KMS-11 (cell line): ENCODE measurements at regions not wholly inside any gene's neighbourhood (a gene's known extent, or its start where the extent isn't known, plus 50 kb on each side); places are given as distances from the start of the nearest gene placed in this dataset.

Source experiments
- H2AFZ ChIP-seq: fragments of 200-600 bp; sonication (generic); 2 replicates; pipeline ENCODE4 v1.6.1; 2016; ENCODE audit warnings: antibody characterized with exemption, mixed run types, low read depth
- H3K27ac ChIP-seq: fragments of 200-600 bp; sonication (generic); 2 replicates; pipeline ENCODE4 v1.6.1; 2016; ENCODE audit warnings: mild to moderate bottlenecking, mixed run types
- H3K27me3 ChIP-seq: fragments of 200-600 bp; sonication (generic); 2 replicates; pipeline ENCODE4 v1.6.1; 2017; ENCODE audit warnings: mild to moderate bottlenecking, low read depth, mixed run types, moderate library complexity; ENCODE audit not compliant: insufficient read depth
- H3K36me3 ChIP-seq: fragments of 200-600 bp; sonication (generic); 2 replicates; pipeline ENCODE4 v1.6.1; 2017; ENCODE audit warnings: mild to moderate bottlenecking, mixed run types; ENCODE audit not compliant: insufficient read depth
- H3K4me1 ChIP-seq: fragments of 200-600 bp; sonication (generic); 2 replicates; pipeline ENCODE4 v1.6.1; 2016; ENCODE audit warnings: mild to moderate bottlenecking, low read depth, mixed run types; ENCODE audit not compliant: poor library complexity, severe bottlenecking
- H3K4me2 ChIP-seq: fragments of 200-600 bp; sonication (generic); 2 replicates; pipeline ENCODE4 v1.7.0; 2016; ENCODE audit warnings: mild to moderate bottlenecking, mixed run types
- H3K4me3 ChIP-seq: fragments of 200-600 bp; sonication (generic); IDR thresholded peaks from 2 replicates; pipeline ENCODE4 v1.6.1; 2017; ENCODE audit warnings: low read depth, low read length, mixed read lengths; ENCODE audit not compliant: insufficient read depth
- H3K79me2 ChIP-seq: fragments of 200-600 bp; sonication (generic); 2 replicates; pipeline ENCODE4 v1.6.1; 2016; ENCODE audit warnings: low read depth, mixed run types; ENCODE audit not compliant: insufficient read depth
- H3K9ac ChIP-seq: fragments of 200-600 bp; sonication (generic); 2 replicates; pipeline ENCODE4 v1.6.1; 2016; ENCODE audit warnings: mild to moderate bottlenecking, mixed run types
- H4K20me1 ChIP-seq: fragments of 200-600 bp; sonication (generic); 2 replicates; pipeline ENCODE4 v1.6.1; 2016; ENCODE audit warnings: mild to moderate bottlenecking, mixed run types; ENCODE audit not compliant: insufficient read depth
- CTCF ChIP-seq: fragments of 200-600 bp; sonication (generic); conservative IDR thresholded peaks from 2 replicates; pipeline ENCODE4 v1.6.1; 2017; ENCODE audit warnings: low read depth, mild to moderate bottlenecking, antibody characterized with exemption, low read length, moderate library complexity, mixed read lengths

GRCh38 chr7:25803117-25803887, 348.7 kb upstream of the NFE2L3 start:
- no peak overlapping the region for H3K9ac ChIP-seq
- no peaks in the 10 kb centered on the region for H3K27me3 ChIP-seq
- no peak overlapping the region for H3K4me3 ChIP-seq
- H3K36me3 ChIP-seq: no peaks in the 10 kb centered on the region
- no peak for TF ChIP-seq CTCF
- H3K27ac ChIP-seq: no peak overlapping the region
- H3K4me1 ChIP-seq: no peaks in the 10 kb centered on the region
- H3K4me2 ChIP-seq: no peak overlapping the region
- H4K20me1 ChIP-seq: no peaks in the 10 kb centered on the region
- H3K79me2 ChIP-seq: no peaks in the 10 kb centered on the region
- no peak overlapping the region for H2AFZ ChIP-seq

GRCh38 chr7:25804154-25804553, 347.8 kb upstream of the NFE2L3 start:
- H3K4me2 ChIP-seq: no peak overlapping the region
- H4K20me1 ChIP-seq: no peaks in the 10 kb centered on the region
- no peak overlapping the region for H3K4me3 ChIP-seq
- no peak overlapping the region for H3K9ac ChIP-seq
- no peak overlapping the region for H2AFZ ChIP-seq
- no peaks in the 10 kb centered on the region for H3K4me1 ChIP-seq
- no peaks in the 10 kb centered on the region for H3K36me3 ChIP-seq
- no peak for TF ChIP-seq CTCF
- no peaks in the 10 kb centered on the region for H3K79me2 ChIP-seq
- H3K27ac ChIP-seq: no peak overlapping the region
- no peaks in the 10 kb centered on the region for H3K27me3 ChIP-seq

DNA sequence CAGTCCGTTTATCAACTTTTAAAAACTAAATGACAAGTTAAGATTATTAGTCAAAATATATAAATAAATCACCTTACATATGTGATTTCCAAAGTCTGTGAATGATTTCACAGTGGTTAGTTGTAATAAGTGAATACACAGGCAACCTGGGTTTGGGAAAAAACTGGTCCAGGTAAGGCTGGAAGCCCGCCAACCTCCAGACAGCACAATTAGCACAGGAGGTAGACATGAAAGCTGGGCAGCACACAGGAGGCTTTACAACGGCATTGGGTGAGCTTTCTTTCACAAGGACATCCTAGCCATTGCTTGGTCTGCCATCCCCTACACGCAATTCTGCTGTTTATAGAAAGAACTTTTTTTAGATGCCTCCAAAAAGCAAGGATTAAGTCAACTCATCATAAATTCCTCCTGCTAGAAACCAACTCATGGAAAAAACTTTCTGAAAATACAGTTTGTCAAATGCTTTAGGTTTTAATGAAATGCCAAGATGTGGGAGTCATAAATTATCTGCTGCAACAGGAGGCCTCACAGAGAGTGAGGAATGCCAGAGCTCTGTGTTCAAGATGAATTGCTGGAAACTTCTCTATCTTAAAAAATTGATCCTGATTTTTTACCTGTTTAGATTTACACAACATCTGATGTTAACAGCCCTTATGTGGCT, 346.8 kb upstream of the NFE2L3 start:
- Histone ChIP-seq H3K9ac (no peak overlapping the region), H3K27me3 (no peaks in the 10 kb centered on the region)

DNA sequence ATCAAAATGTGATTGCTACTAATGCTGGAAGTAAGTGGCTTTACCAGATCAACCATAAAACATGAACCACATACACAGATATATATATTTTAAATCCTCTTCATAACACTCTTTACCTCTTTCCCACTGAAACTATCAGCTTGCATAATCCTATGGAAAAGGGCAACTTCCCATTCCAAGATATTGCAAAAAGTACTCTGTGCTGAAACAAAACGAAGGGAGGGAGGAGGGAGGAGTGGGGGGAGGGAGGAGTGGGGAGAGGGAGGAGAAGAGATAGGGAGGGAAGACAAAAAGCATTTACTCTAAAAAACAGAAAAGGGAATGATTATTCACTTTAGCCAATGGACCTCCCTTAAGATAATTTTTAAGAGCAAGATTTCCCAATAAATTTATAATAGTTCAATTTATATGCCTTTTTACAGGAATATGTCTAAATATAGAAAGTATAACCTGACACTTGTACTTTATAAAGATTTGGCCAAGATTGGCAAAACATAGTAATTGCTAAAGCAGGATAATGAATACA, 344.8 kb upstream of the NFE2L3 start:
- Histone ChIP-seq H3K27ac (no peak overlapping the region), H3K27me3 (no peaks in the 10 kb centered on the region), H3K4me2 (no peak overlapping the region), H3K4me3 (no peak overlapping the region), H3K4me1 (no peaks in the 10 kb centered on the region), H3K79me2 (no peaks in the 10 kb centered on the region), H4K20me1 (no peaks in the 10 kb centered on the region), H3K9ac (no peak overlapping the region), H3K36me3 (no peaks in the 10 kb centered on the region), H2AFZ (no peak overlapping the region)
- no peak for TF ChIP-seq CTCF

More for the DNA sequence above, 346.8 kb upstream of the NFE2L3 start:
- Histone ChIP-seq H3K4me3 (no peak overlapping the region), H3K79me2 (no peaks in the 10 kb centered on the region), H3K36me3 (no peaks in the 10 kb centered on the region), H2AFZ (no peak overlapping the region), H4K20me1 (no peaks in the 10 kb centered on the region), H3K4me1 (no peaks in the 10 kb centered on the region), H3K27ac (no peak overlapping the region), H3K4me2 (no peak overlapping the region)
- TF ChIP-seq CTCF: no peak
